Lung (tissue), 11 donors: ENCODE measurements at regions not wholly inside any gene's neighbourhood (a gene's known extent, or its start where the extent isn't known, plus 50 kb on each side); places are given as distances from the start of the nearest gene placed in this dataset.

Experiments
- ATAC-seq: fragments of 200-7000 bp; cut with Tn5 transposase; one replicate; pipeline ENCODE4 v1.9.1; 2020; ENCODE audit warnings: moderate number of reproducible peaks; ENCODE audit not compliant: insufficient read depth, low FRiP score
- DNase-seq, 3 donors: peaks; one replicate each; pipeline ENCODE4 v3.0.0-alpha.2; 2013 to 2017
- H3K27ac ChIP-seq, 2 donors: one replicate each; pipeline ENCODE4 v1.5.1; 2013; ENCODE audit warnings: mild to moderate bottlenecking in 2 of 2, moderate library complexity in 2 of 2, control low read depth in 1 of 2, inconsistent platforms in 1 of 2, low read depth in 1 of 2, low read length in 1 of 2
- H3K27me3 ChIP-seq, 3 donors: one replicate each; pipeline ENCODE4 v1.5.1; 2013; ENCODE audit warnings: low read length in 2 of 3; ENCODE audit not compliant: control insufficient read depth in 3 of 3, insufficient read depth in 3 of 3
- H3K36me3 ChIP-seq, 4 donors: one replicate each; pipeline ENCODE4 v1.5.1; 2013; ENCODE audit warnings: low read length in 4 of 4, mild to moderate bottlenecking in 1 of 4, moderate library complexity in 1 of 4; ENCODE audit not compliant: control insufficient read depth in 4 of 4, insufficient read depth in 4 of 4
- H3K4me1 ChIP-seq, 5 donors: one replicate each; pipeline ENCODE4 v1.5.1; 2013; ENCODE audit warnings: low read length in 5 of 5, mild to moderate bottlenecking in 2 of 5, moderate library complexity in 1 of 5; ENCODE audit not compliant: control insufficient read depth in 5 of 5, insufficient read depth in 5 of 5
- H3K4me3 ChIP-seq: one replicate; pipeline ENCODE4 v1.5.1; 2013; ENCODE audit warnings: mild to moderate bottlenecking, control low read depth, moderate library complexity
- H3K9ac ChIP-seq, 2 donors: one replicate each; pipeline ENCODE4 v1.5.1; 2013; ENCODE audit warnings: low read length in 2 of 2, control low read depth in 1 of 2; ENCODE audit not compliant: insufficient read depth in 1 of 2
- H3K9me3 ChIP-seq, 4 donors: one replicate each; pipeline ENCODE4 v1.5.1; 2013; ENCODE audit warnings: low read length in 3 of 4, mild to moderate bottlenecking in 1 of 4, moderate library complexity in 1 of 4; ENCODE audit not compliant: control insufficient read depth in 4 of 4, insufficient read depth in 3 of 4
- CTCF ChIP-seq: IDR thresholded peaks from 2 replicates; pipeline ENCODE4 v1.5.1; 2012; ENCODE audit warnings: mild to moderate bottlenecking; ENCODE audit errors: control extremely low read depth, extremely low read depth
- WGBS, 2 donors: extraction: QIAGEN DNeasy Blood & Tissue Kit; methylation state at CpG; one replicate each; pipeline ENCODE4 v1.1.7; 2013; 5-methylcytosine and 5-hydroxymethylcytosine counted together
- donor health status: control.
- donor health status: control.
- donor health status: Bipolar disorder and iron deficiency.
- donor health status: healthy.
- donor health status: DM: yes; HTN: yes; CAD: no.

GRCh38 chr1:238252033-238252802 lies 361.5 kb upstream of the ZP4 start:
- no peaks in the 10 kb centered on the region for H3K27me3 ChIP-seq
- no peaks in the 10 kb centered on the region for H3K4me1 ChIP-seq
- no peak overlapping the region for H3K27ac ChIP-seq
- DNase-seq = peak; percentile 52 to 70 (median 65)
- ATAC-seq = no peak
- TF ChIP-seq CTCF = peak; percentile 26
- no peaks in the 10 kb centered on the region for H3K36me3 ChIP-seq
- H3K4me3 ChIP-seq = no peak overlapping the region
- no peak overlapping the region for H3K9ac ChIP-seq
- H3K9me3 ChIP-seq = no peaks in the 10 kb centered on the region
- 55 to 56% methylated on average over 15 of the region's 15 CpGs for WGBS, 2 donors

- Histone ChIP-seq H3K27me3 (no peaks in the 10 kb centered on the region), H3K4me3 (no peak overlapping the region), H3K4me1 (no peaks in the 10 kb centered on the region), H3K36me3 (no peaks in the 10 kb centered on the region), H3K9me3 (no peaks in the 10 kb centered on the region), H3K9ac (no peak overlapping the region), H3K27ac (no peak overlapping the region)
- WGBS, 2 donors = 23 to 51% methylated on average over 3 of the region's 3 CpGs
- no peak for DNase-seq
- no peak for ATAC-seq
- no peak for TF ChIP-seq CTCF
Measured at GRCh38 chr1:238248356-238248755, 357.6 kb upstream of the ZP4 start.

GRCh38 chr1:238242181-238242580 lies 351.5 kb upstream of the ZP4 start:
- WGBS, 2 donors = 48 to 62% methylated on average over 1 of the region's 1 CpG
- Histone ChIP-seq H3K9me3 (peaks cover 0 to 3% (median 0%) of the 10 kb centered on the region in 4 donors), H3K36me3 (no peaks in the 10 kb centered on the region), H3K4me3 (no peak overlapping the region), H3K27ac (no peak overlapping the region), H3K27me3 (no peaks in the 10 kb centered on the region), H3K4me1 (no peaks in the 10 kb centered on the region), H3K9ac (no peak overlapping the region)
- ATAC-seq (no peak), DNase-seq (no peak)
- TF ChIP-seq CTCF = no peak

GRCh38 chr1:238241607-238242006 lies 350.9 kb upstream of the ZP4 start:
- Histone ChIP-seq H3K9ac (no peak overlapping the region), H3K27ac (no peak overlapping the region), H3K36me3 (no peaks in the 10 kb centered on the region), H3K27me3 (no peaks in the 10 kb centered on the region), H3K9me3 (peaks cover 0 to 3% (median 0%) of the 10 kb centered on the region in 4 donors), H3K4me1 (no peaks in the 10 kb centered on the region), H3K4me3 (no peak overlapping the region)
- WGBS, 2 donors = 87 to 91% methylated on average over 3 of the region's 3 CpGs
- ATAC-seq (no peak), DNase-seq (no peak)
- no peak for TF ChIP-seq CTCF
